ENCODE measurements at regions not wholly inside any gene's neighbourhood (a gene's known extent, or its start where the extent isn't known, plus 50 kb on each side); places are given as distances from the start of the nearest gene placed in this dataset.

DNA sequence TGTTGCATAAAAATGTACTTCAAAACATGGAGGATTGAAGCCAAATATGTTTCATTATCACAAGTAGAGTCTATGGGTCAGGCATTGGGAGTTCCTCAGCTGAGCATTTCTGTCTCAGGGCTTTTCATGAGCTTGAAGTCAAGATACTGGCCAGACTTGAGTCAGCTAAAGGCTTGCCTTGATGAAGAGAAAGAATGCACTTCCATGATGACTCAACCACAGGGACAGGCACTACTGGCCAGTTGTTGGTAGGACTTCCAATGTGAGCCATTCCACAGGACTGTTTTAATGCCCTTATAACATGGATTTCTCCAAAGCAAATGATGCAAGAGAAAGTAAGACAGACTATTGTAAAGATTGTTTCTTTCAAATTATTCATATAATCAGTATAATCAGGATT lies 895.6 kb downstream of the RAB28 start (continued):
- no peak for TF ChIP-seq CHCHD3 (CRISPR knock-in tag; IDR thresholded peaks at IDR 0.05)
- TF ChIP-seq, protein P1, sequence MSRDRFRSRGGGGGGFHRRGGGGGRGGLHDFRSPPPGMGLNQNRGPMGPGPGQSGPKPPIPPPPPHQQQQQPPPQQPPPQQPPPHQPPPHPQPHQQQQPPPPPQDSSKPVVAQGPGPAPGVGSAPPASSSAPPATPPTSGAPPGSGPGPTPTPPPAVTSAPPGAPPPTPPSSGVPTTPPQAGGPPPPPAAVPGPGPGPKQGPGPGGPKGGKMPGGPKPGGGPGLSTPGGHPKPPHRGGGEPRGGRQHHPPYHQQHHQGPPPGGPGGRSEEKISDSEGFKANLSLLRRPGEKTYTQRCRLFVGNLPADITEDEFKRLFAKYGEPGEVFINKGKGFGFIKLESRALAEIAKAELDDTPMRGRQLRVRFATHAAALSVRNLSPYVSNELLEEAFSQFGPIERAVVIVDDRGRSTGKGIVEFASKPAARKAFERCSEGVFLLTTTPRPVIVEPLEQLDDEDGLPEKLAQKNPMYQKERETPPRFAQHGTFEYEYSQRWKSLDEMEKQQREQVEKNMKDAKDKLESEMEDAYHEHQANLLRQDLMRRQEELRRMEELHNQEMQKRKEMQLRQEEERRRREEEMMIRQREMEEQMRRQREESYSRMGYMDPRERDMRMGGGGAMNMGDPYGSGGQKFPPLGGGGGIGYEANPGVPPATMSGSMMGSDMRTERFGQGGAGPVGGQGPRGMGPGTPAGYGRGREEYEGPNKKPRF (IDR thresholded peaks at IDR 0.05; ENCODE audit: low read depth, low read length): no peak
- TF ChIP-seq ILK (tag; IDR thresholded peaks at IDR 0.05; ENCODE audit: borderline replicate concordance, low read depth): no peak

DNA sequence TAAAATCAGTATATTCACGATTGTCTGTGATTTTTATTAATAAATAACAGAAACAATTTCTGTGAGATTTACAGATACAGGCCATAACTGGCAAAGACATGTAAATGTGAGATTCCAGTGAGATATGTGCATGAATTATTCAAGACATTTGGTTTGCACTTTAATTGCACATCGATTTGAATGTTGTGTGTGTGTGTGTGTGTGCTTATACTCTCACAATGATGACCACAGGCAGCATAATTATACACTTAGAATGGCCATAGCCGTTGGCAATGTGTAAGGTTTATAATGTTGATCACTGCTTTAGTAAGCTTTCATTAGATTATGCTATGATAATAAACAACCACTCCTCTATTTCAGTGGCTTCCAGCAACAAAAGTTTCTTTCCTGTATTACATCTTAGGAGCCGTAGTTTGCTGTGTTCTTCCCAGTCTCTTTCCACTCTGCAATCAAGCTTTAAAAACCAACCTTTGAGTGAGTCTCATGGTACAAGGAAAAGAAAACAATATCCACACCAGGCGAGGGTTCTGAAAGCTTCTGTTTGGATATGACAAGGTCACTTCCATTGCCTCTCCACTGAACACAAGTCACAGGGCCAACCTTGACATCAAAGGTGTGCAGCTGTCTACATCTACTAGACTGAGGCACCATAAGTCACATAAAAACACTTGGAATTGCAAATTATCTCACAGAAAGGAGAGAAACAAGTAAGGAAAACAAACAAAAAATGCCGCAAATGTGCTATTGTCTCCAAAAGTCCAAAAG lies 897.7 kb downstream of the RAB28 start:
- BruUV-seq (replicated peaks): no TSS peak
- H3K9me1 ChIP-seq (ENCODE audit: control insufficient read depth, insufficient read depth, low read length): no peaks in the 10 kb centered on the region
- no peak overlapping the region for H3K4me2 ChIP-seq (ENCODE audit: insufficient read depth, low read length)
- intact Hi-C loops (cut with micrococcal nuclease): no loop called here
- H3K9ac ChIP-seq (ENCODE audit: insufficient read depth in 1 of 2, low read depth in 2 of 2, low read length in 2 of 2): no peak overlapping the region
- H3K27ac ChIP-seq (ENCODE audit: extremely low read depth, low read depth, low read length): no peak overlapping the region
- no peak for TF ChIP-seq ZBED1 (IDR thresholded peaks at IDR 0.05)
- TF ChIP-seq NUFIP1 (IDR thresholded peaks at IDR 0.05; ENCODE audit: partially characterized antibody): no peak
- no peak for TF ChIP-seq ZNF121 (CRISPR knock-in tag; conservative IDR thresholded peaks at IDR 0.05)
- no peak for TF ChIP-seq ETS2 (tag; IDR thresholded peaks at IDR 0.05; ENCODE audit: borderline replicate concordance, poor library complexity, severe bottlenecking)
- TF ChIP-seq ELF2 (CRISPR knock-in tag; IDR thresholded peaks at IDR 0.05): no peak
- TF ChIP-seq XRCC3 (IDR thresholded peaks at IDR 0.05): no peak
- no peak for TF ChIP-seq ELF1 (tag; IDR thresholded peaks at IDR 0.05)
- TF ChIP-seq HDAC6 (IDR thresholded peaks at IDR 0.05; ENCODE audit: low read depth, low read length): no peak
- no peak for TF ChIP-seq ZNF785 (CRISPR knock-in tag; IDR thresholded peaks at IDR 0.05)
- no peak overlapping the region for H2AFZ ChIP-seq (ENCODE audit: low read depth, low read length)
- CTCF ChIA-PET (ENCODE audit: low intra/inter-chr PET ratio): no interaction called here
- no peaks in the 10 kb centered on the region for H3K36me3 ChIP-seq (ENCODE audit: control insufficient read depth, insufficient read depth, low read length)
- WGBS (ENCODE audit: insufficient coverage, low coverage, missing lambda C conversion rate): 0% methylated on average over 5 of the region's 6 CpGs
- no peak overlapping the region for H3K4me3 ChIP-seq
- no peak for ATAC-seq
- no peaks in the 10 kb centered on the region for H3K79me2 ChIP-seq (ENCODE audit: control insufficient read depth, insufficient read depth, low read length)
- H3K4me1 ChIP-seq (replicated peaks in 1 of 2; ENCODE audit: control insufficient read depth in 2 of 2, insufficient read depth in 2 of 2, low read length in 2 of 2): no peaks in the 10 kb centered on the region
- H3K27me3 ChIP-seq (ENCODE audit: control insufficient read depth in 2 of 2, insufficient read depth in 2 of 2, low read length in 2 of 2): no peaks in the 10 kb centered on the region
- in situ Hi-C loops (cut with MboI): no loop called here
- no peaks in the 10 kb centered on the region for H3K9me3 ChIP-seq (replicated peaks; ENCODE audit: control insufficient read depth, insufficient read depth, low read depth, low read length)
- no peaks in the 10 kb centered on the region for H4K20me1 ChIP-seq (replicated peaks; ENCODE audit: control insufficient read depth, insufficient read depth, low read length)
- no peak for DNase-seq (ENCODE audit: extremely low read depth in 1 of 4, low spot score in 3 of 4)
- POLR2A ChIA-PET: no interaction called here
- FAIRE-seq: no peak

Measured in K562 (cell line).